ENCODE measurements at regions not wholly inside any gene's neighbourhood (a gene's known extent, or its start where the extent isn't known, plus 50 kb on each side); places are given as distances from the start of the nearest gene placed in this dataset.

GRCh38 chr21:16811011-16811410 is 701.8 kb upstream of the CXADR start:
- no peak for DNase-seq (ENCODE audit: low read depth)
- Histone ChIP-seq H3K4me3 (ENCODE audit: low read depth, low read length) (no peak overlapping the region), H3K27me3 (ENCODE audit: control insufficient read depth, insufficient read depth, low read length) (no peaks in the 10 kb centered on the region), H3K36me3 (ENCODE audit: control insufficient read depth, insufficient read depth, low read length) (no peaks in the 10 kb centered on the region)
- TF ChIP-seq CTCF (IDR thresholded peaks at IDR 0.05; ENCODE audit: insufficient read depth, low read length, poor library complexity, severe bottlenecking), result no peak

- Histone ChIP-seq H3K27me3 (ENCODE audit: control insufficient read depth, insufficient read depth, low read length) (no peaks in the 10 kb centered on the region), H3K36me3 (ENCODE audit: control insufficient read depth, insufficient read depth, low read length) (no peaks in the 10 kb centered on the region), H3K4me3 (ENCODE audit: low read depth, low read length) (no peak overlapping the region)
- no peak for TF ChIP-seq CTCF (IDR thresholded peaks at IDR 0.05; ENCODE audit: insufficient read depth, low read length, poor library complexity, severe bottlenecking)
- DNase-seq (ENCODE audit: low read depth), result no peak
Measured at GRCh38 chr21:16811970-16812369, 700.9 kb upstream of the CXADR start.

- DNase-seq (ENCODE audit: low read depth), result no peak
- Histone ChIP-seq H3K27me3 (ENCODE audit: control insufficient read depth, insufficient read depth, low read length) (no peaks in the 10 kb centered on the region), H3K36me3 (ENCODE audit: control insufficient read depth, insufficient read depth, low read length) (no peaks in the 10 kb centered on the region), H3K4me3 (ENCODE audit: low read depth, low read length) (no peak overlapping the region)
- TF ChIP-seq CTCF (IDR thresholded peaks at IDR 0.05; ENCODE audit: insufficient read depth, low read length, poor library complexity, severe bottlenecking), result no peak
Measured at GRCh38 chr21:16815243-16815642, 697.6 kb upstream of the CXADR start.

GRCh38 chr21:16821588-16821987 is 691.3 kb upstream of the CXADR start:
- no peak for DNase-seq (ENCODE audit: low read depth)

GRCh38 chr21:16829532-16829931 is 683.3 kb upstream of the CXADR start:
- Histone ChIP-seq H3K36me3 (ENCODE audit: control insufficient read depth, insufficient read depth, low read length) (no peaks in the 10 kb centered on the region), H3K4me3 (ENCODE audit: low read depth, low read length) (no peak overlapping the region), H3K27me3 (ENCODE audit: control insufficient read depth, insufficient read depth, low read length) (no peaks in the 10 kb centered on the region)
- DNase-seq (ENCODE audit: low read depth), result no peak
- TF ChIP-seq CTCF (IDR thresholded peaks at IDR 0.05; ENCODE audit: insufficient read depth, low read length, poor library complexity, severe bottlenecking), result no peak

More at GRCh38 chr21:16821588-16821987, 691.3 kb upstream of the CXADR start:
- Histone ChIP-seq H3K27me3 (ENCODE audit: control insufficient read depth, insufficient read depth, low read length) (no peaks in the 10 kb centered on the region), H3K36me3 (ENCODE audit: control insufficient read depth, insufficient read depth, low read length) (no peaks in the 10 kb centered on the region), H3K4me3 (ENCODE audit: low read depth, low read length) (no peak overlapping the region)
- no peak for TF ChIP-seq CTCF (IDR thresholded peaks at IDR 0.05; ENCODE audit: insufficient read depth, low read length, poor library complexity, severe bottlenecking)

GRCh38 chr21:16832791-16833190 is 680.1 kb upstream of the CXADR start:
- no peaks in the 10 kb centered on the region for H3K36me3 ChIP-seq (ENCODE audit: control insufficient read depth, insufficient read depth, low read length)
- H3K4me3 ChIP-seq (ENCODE audit: low read depth, low read length), result no peak overlapping the region
- H3K27me3 ChIP-seq (ENCODE audit: control insufficient read depth, insufficient read depth, low read length), result no peaks in the 10 kb centered on the region
- no peak for TF ChIP-seq CTCF (IDR thresholded peaks at IDR 0.05; ENCODE audit: insufficient read depth, low read length, poor library complexity, severe bottlenecking)
- DNase-seq (ENCODE audit: low read depth), result no peak
